ENCODE measurements at regions not wholly inside any gene's neighbourhood (a gene's known extent, or its start where the extent isn't known, plus 50 kb on each side); places are given as distances from the start of the nearest gene placed in this dataset.

DNA sequence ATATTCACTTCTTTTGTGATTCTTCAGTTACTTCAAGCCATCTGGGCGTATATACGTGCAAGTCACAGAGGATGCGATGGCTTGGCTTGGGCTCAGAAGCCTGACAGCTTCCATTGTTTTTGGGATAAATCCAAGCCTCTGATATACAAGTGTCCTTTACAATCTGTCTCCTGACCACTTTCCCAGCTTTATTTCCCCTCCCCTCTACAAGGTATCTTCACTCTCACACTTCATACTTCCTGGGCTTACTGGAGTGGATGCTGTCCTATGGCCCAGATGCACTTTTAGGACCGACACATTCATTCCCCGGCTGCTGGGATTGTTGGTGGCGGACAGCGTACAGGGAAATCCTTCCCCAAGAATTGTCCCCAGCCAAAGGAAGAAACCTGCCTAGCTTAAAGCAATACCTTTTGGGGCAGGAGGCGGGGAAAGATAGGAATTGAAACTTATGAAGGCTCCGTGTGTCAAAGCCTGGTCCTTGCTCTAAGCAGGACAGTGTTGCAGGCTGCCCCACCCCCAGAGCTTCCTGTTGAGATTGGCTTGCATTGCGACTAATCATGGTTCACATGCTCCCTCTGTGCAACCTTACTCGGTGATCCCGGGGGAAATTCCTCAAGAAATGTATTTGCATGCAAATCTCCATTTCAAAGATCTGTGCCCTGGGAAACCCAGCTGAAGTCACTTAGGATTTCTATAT, 802.9 kb upstream of the ID2 start:
- Mint-ChIP-seq H3K27ac (no peak overlapping the region), H3K4me1 (ENCODE audit: low read depth) (no peaks in the 10 kb centered on the region), H3K4me3 (no peak overlapping the region), H3K36me3 (ENCODE audit: low read depth) (peaks cover 2% of the 10 kb centered on the region), H3K27me3 (ENCODE audit: low read depth) (peaks cover 4% of the 10 kb centered on the region), H3K9me3 (peaks cover 5% of the 10 kb centered on the region)

DNA sequence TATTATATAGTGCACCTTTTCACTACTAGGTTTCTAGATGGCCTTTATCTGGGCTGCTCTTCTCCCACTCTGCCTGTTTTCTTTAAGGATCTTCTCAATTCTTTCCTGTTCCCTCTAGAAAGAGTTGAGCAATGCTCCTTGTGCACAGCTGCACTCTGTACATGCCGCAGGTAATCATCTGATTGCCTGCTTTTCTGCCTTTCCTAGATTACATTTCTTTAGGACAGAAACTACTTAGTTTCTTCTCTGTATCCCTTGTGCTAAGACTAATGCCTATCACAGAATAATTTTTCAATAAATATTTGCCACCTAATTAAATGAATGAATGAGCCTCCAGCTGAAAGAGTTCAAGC, 802.4 kb upstream of the ID2 start:
- Mint-ChIP-seq H3K9me3 (peaks cover 5% of the 10 kb centered on the region), H3K27me3 (ENCODE audit: low read depth) (peaks cover 4% of the 10 kb centered on the region), H3K4me1 (ENCODE audit: low read depth) (no peaks in the 10 kb centered on the region), H3K4me3 (no peak overlapping the region), H3K27ac (no peak overlapping the region), H3K36me3 (ENCODE audit: low read depth) (peaks cover 2% of the 10 kb centered on the region)

DNA sequence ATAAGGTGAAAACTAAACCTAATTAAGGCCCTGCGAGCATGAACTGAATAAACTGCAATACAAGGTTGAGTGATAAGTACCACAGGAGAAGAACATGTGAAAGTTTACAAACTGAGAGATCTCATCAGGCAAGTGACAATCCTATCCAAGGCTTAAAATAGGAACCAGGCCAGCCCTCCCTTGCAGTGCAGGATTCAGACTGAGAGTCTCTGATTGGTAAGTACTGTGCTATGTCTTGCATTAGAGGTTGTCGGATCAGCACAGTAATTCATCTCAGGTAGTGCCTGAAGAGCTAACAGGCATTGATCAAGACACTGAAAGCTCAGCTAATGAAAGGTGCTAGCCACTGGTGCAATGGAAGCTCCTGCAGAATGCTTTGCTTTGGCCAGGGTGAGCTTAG, 801.7 kb upstream of the ID2 start:
- Mint-ChIP-seq H3K27ac (no peak overlapping the region), H3K4me1 (ENCODE audit: low read depth) (no peaks in the 10 kb centered on the region), H3K4me3 (no peak overlapping the region), H3K9me3 (peaks cover 5% of the 10 kb centered on the region), H3K27me3 (ENCODE audit: low read depth) (peaks cover 4% of the 10 kb centered on the region), H3K36me3 (ENCODE audit: low read depth) (peaks cover 2% of the 10 kb centered on the region)

DNA sequence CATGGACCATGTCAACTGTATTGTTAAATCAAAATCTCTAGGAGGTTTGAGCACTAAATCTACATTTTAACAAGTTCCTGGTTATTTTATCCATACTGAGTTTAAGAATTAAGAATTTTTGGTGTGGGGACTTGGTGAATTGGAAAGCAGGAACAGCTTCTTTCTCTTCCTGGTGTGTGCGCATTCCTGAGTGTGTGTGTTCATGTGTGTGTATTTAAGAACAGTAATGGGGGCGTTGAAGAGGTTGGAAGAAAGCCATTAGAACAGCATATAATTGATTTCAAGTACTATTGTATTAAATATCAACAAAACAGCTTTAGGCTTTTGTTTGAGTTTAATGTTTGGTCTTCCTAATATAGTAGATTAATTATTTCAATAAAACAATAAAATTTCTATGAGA, 801.3 kb upstream of the ID2 start:
- no peaks in the 10 kb centered on the region for H3K4me1 Mint-ChIP-seq (ENCODE audit: low read depth)
- no peak overlapping the region for H3K4me3 Mint-ChIP-seq
- peaks cover 5% of the 10 kb centered on the region for H3K9me3 Mint-ChIP-seq
- peaks cover 4% of the 10 kb centered on the region for H3K27me3 Mint-ChIP-seq (ENCODE audit: low read depth)
- H3K36me3 Mint-ChIP-seq (ENCODE audit: low read depth): peaks cover 2% of the 10 kb centered on the region
- no peak overlapping the region for H3K27ac Mint-ChIP-seq

DNA sequence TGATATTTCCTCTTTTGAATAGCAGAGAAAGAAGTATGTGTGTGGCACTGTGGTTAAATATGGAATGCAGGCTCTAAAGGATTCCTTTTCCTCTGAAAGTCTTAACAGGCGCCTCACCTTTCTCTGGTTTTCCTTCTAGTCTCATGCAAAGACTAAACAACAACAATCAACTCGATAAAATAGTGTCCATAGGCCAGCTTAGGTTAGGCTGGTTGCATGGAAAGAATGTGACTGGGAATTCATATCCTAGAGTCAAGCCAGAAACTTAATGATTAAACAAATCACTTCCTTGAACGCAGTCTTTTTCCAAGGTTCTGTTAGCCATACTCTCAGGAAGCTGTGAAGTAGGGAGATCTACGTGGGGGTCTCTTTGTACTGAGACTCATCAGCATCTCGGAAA, 800.8 kb upstream of the ID2 start:
- Mint-ChIP-seq H3K36me3 (ENCODE audit: low read depth) (peaks cover 2% of the 10 kb centered on the region), H3K27me3 (ENCODE audit: low read depth) (peaks cover 4% of the 10 kb centered on the region), H3K4me1 (ENCODE audit: low read depth) (no peaks in the 10 kb centered on the region), H3K4me3 (no peak overlapping the region), H3K9me3 (peaks cover 5% of the 10 kb centered on the region), H3K27ac (no peak overlapping the region)

DNA sequence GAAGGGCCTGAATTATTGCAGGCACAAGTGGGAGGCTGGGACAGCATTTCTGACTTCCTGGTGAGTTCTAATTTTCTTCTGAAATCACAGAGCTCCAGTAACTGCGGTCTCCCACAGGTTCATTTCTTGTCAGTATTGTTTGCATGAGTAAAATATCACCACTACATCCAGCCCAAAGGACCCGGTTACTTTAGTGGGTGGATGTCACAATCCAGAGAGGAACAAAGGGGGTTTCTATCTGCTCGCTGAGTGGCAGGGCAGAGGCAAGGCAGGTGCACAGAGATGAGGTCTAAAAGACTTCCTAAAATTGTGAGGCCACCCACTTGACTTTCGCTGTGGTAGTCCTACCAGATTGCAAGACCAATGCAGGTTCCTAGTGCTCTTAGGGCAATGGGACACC, 800.4 kb upstream of the ID2 start:
- H3K9me3 Mint-ChIP-seq: peaks cover 5% of the 10 kb centered on the region
- H3K4me3 Mint-ChIP-seq: no peak overlapping the region
- no peaks in the 10 kb centered on the region for H3K4me1 Mint-ChIP-seq (ENCODE audit: low read depth)
- H3K27ac Mint-ChIP-seq: no peak overlapping the region
- peaks cover 2% of the 10 kb centered on the region for H3K36me3 Mint-ChIP-seq (ENCODE audit: low read depth)
- H3K27me3 Mint-ChIP-seq (ENCODE audit: low read depth): peaks cover 1% of the 10 kb centered on the region

DNA sequence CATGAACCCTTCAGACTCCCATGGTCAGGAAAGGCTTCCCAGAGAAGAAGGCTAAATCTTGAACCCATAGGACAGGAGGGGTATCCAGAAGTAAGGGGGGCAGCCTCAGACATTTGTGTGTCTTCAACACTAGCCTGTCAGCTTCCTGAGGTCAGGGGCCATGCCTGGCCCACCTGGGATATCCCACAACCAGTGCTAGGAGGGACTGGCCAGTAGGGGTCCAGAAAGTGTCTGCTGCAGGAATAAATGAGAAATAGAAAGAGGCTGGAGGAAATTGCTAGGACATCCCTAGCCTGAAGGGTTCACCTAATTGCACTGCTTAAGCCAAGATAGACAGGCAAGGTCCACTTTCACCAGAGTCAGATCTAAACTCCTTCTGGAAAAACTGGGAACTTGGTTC, 799.6 kb upstream of the ID2 start:
- H3K27ac Mint-ChIP-seq: no peak overlapping the region
- H3K4me1 Mint-ChIP-seq (ENCODE audit: low read depth): no peaks in the 10 kb centered on the region
- H3K4me3 Mint-ChIP-seq: no peak overlapping the region
- H3K27me3 Mint-ChIP-seq (ENCODE audit: low read depth): no peaks in the 10 kb centered on the region
- H3K9me3 Mint-ChIP-seq: peaks cover 5% of the 10 kb centered on the region
- peaks cover 2% of the 10 kb centered on the region for H3K36me3 Mint-ChIP-seq (ENCODE audit: low read depth)

DNA sequence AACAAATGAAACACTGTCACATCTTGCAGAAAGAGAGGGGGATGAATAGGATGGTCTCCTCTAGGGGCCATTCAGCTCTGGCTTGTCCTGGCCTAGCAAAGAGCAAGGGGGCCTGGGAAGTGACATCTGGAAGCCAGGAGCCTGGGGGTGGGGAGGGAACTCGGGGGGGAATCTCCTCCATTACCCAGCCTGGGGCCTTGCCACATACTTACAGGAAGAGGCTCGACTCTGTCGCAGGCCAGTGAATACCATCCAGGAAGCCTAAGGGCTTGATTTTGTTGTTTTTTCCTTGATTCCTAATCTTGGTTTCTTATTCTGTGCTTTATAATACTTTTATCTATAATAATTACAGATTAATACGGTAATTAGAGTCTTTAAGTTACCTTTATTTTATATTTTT, 797.5 kb upstream of the ID2 start:
- H3K27ac Mint-ChIP-seq: no peak overlapping the region
- H3K27me3 Mint-ChIP-seq (ENCODE audit: low read depth): no peaks in the 10 kb centered on the region
- peaks cover 2% of the 10 kb centered on the region for H3K36me3 Mint-ChIP-seq (ENCODE audit: low read depth)
- no peak overlapping the region for H3K4me3 Mint-ChIP-seq
- no peaks in the 10 kb centered on the region for H3K4me1 Mint-ChIP-seq (ENCODE audit: low read depth)
- peaks cover 5% of the 10 kb centered on the region for H3K9me3 Mint-ChIP-seq

DNA sequence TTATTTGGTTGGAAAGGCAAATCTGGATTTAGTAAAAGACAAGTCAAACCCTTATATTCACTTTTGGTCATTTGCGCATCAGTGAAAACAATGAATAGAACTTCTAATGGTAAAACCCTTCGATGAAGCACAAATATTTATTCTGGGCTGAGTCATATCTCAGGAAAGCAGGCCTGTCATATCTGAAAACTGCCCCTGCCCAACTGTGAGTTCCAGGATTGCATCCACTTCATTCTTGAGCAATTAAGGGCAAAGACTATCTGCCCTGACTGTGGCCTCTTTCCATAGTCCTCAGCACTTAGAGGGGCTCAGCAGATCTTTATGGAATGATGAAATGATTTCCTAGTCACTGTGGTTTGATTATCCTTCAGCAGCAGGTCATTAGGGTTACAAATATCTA, 795.2 kb upstream of the ID2 start:
- Mint-ChIP-seq H3K9me3 (peaks cover 5% of the 10 kb centered on the region), H3K27ac (no peak overlapping the region), H3K27me3 (ENCODE audit: low read depth) (no peaks in the 10 kb centered on the region), H3K4me1 (ENCODE audit: low read depth) (no peaks in the 10 kb centered on the region), H3K36me3 (ENCODE audit: low read depth) (peaks cover 2% of the 10 kb centered on the region), H3K4me3 (no peak overlapping the region)

DNA sequence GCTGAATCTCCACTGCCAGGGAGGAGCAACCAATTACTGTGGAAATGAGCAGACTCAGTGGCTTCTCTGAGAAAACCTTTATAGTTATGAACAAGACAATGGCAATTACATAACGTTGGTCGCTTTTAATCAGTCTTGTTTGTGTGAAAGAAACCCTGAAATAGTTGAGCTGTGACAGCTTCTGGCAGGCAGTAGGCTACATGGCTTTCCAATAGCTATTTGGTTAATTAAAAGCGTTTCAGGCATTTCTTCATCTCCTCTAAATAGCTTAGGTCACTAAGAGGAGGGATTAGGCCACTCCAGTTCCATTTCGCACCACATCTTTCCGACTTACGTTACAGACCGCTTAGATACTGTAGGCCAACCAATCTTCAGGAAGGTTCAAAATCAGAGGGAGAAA, 794.4 kb upstream of the ID2 start:
- Mint-ChIP-seq H3K9me3 (peaks cover 5% of the 10 kb centered on the region), H3K4me1 (ENCODE audit: low read depth) (no peaks in the 10 kb centered on the region), H3K27me3 (ENCODE audit: low read depth) (no peaks in the 10 kb centered on the region), H3K27ac (no peak overlapping the region), H3K36me3 (ENCODE audit: low read depth) (peaks cover 2% of the 10 kb centered on the region), H3K4me3 (no peak overlapping the region)

DNA sequence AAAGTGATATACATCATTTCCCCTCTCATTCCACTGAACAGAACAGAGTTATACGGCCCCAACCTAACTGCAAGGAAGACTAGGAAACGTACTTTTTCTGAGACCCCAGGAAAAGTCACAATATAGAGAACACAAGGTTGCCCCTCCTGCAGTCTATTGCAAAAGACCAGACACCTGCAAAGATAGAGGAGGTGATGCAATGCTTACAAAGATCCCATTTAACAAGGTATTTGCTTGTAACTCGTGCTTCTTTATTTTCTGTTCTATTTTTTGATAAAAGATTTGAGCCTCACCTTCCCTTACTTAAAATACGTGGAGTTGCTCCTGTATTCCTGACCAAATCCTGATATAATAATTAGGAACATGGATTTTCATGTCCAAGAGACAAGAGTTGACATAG, 793.0 kb upstream of the ID2 start:
- Mint-ChIP-seq H3K4me3 (no peak overlapping the region), H3K27ac (no peak overlapping the region), H3K9me3 (peaks cover 3% of the 10 kb centered on the region), H3K36me3 (ENCODE audit: low read depth) (no peaks in the 10 kb centered on the region), H3K27me3 (ENCODE audit: low read depth) (no peaks in the 10 kb centered on the region), H3K4me1 (ENCODE audit: low read depth) (no peaks in the 10 kb centered on the region)

DNA sequence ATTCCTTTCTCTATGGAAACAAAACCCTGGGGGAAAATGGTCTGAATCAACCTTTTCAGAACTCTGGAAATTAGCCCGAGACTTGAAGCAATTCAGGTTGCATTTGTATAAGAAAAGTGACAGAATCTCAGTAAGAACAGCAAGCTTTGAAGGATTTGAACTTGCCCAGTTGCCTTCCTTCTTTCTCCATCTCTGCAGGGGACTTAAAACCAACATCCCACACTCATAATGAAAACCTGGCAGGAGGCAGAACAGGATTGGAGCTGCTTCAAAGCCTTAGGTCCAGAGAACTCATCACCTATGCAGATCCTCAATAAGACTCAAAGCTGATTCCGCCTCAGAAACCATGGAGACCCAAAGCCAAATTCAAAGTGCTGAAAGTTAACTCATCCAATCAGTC, 790.5 kb upstream of the ID2 start:
- H3K9me3 Mint-ChIP-seq: peaks cover 8% of the 10 kb centered on the region
- H3K4me1 Mint-ChIP-seq (ENCODE audit: low read depth): no peaks in the 10 kb centered on the region
- H3K27ac Mint-ChIP-seq: no peak overlapping the region
- no peaks in the 10 kb centered on the region for H3K27me3 Mint-ChIP-seq (ENCODE audit: low read depth)
- H3K4me3 Mint-ChIP-seq: no peak overlapping the region
- H3K36me3 Mint-ChIP-seq (ENCODE audit: low read depth): peaks cover 3% of the 10 kb centered on the region

DNA sequence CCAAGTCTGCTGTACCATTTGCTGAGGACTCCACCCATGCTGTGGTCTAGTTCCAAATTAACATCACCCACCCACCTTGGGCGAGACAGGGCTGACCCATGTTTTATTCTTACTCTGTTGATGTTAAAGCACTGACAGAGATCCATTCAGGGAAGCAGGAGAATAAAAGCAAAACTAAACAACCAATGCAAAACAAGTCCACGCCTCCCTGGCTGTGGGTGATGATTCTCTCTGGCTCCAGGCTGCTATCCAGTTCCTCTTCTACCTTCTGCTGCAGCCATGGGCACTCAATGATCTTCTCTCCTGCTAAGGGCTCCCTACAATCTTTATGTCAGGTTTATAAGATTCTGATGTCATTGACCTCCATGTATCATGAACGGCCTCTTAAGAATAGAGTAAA, 786.6 kb upstream of the ID2 start:
- peaks cover 5% of the 10 kb centered on the region for H3K27me3 Mint-ChIP-seq (ENCODE audit: low read depth)
- H3K36me3 Mint-ChIP-seq (ENCODE audit: low read depth): peaks cover 3% of the 10 kb centered on the region
- peaks cover 13% of the 10 kb centered on the region for H3K4me1 Mint-ChIP-seq (ENCODE audit: low read depth)
- H3K9me3 Mint-ChIP-seq: peaks cover 8% of the 10 kb centered on the region
- no peak overlapping the region for H3K27ac Mint-ChIP-seq
- H3K4me3 Mint-ChIP-seq: no peak overlapping the region

DNA sequence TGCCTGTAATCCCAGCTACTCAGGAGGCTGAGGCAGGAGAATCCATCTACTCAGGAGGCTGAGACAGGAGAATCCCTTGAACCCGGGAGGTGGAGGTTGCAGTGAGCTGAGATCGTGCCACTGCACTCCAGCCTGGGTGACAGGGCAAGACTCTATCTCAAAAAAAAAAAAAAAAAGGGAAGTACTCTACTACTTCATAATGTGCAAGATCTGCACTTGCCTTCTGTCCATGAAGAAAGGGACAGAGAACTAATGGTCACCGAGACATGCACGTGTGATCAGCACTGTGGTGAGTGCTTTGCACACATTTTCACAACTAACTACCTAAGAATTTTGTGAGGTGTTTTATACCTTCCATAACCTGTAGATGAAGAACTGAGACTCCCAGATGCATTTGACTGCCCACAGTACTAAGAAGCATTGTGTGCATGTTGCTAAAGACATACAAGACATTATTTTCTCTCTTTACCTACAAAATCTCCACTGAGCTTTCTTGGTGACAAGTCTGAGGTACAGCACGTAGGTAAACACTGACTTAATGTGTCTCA, 784.8 kb upstream of the ID2 start:
- Mint-ChIP-seq H3K4me1 (ENCODE audit: low read depth) (peaks cover 24% of the 10 kb centered on the region), H3K4me3 (no peak overlapping the region), H3K27ac (no peak overlapping the region), H3K36me3 (ENCODE audit: low read depth) (peaks cover 5% of the 10 kb centered on the region), H3K9me3 (peaks cover 8% of the 10 kb centered on the region), H3K27me3 (ENCODE audit: low read depth) (peaks cover 5% of the 10 kb centered on the region)

DNA sequence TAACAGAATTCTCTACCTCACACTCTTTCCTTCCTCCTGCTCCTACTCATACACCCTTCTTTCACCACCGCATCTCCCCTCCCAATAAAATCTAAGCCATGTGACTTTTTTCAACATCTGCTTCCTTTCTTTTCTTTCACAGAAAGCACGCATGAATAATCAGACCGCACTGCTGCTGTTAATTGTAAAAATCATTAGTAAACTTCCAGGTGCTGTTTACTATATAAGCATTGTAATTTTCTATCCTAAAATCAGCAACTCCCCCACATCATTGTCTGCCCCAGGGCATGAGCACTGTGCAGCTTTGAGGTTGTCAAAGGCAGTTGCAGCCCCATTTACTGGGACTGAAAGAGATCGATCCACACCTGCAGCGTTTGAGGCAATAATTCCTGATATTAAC, 782.6 kb upstream of the ID2 start:
- peaks cover 7% of the 10 kb centered on the region for H3K36me3 Mint-ChIP-seq (ENCODE audit: low read depth)
- H3K4me3 Mint-ChIP-seq: no peak overlapping the region
- no peak overlapping the region for H3K27ac Mint-ChIP-seq
- H3K27me3 Mint-ChIP-seq (ENCODE audit: low read depth): peaks cover 12% of the 10 kb centered on the region
- H3K4me1 Mint-ChIP-seq (ENCODE audit: low read depth): peaks cover 28% of the 10 kb centered on the region
- peaks cover 2% of the 10 kb centered on the region for H3K9me3 Mint-ChIP-seq

DNA sequence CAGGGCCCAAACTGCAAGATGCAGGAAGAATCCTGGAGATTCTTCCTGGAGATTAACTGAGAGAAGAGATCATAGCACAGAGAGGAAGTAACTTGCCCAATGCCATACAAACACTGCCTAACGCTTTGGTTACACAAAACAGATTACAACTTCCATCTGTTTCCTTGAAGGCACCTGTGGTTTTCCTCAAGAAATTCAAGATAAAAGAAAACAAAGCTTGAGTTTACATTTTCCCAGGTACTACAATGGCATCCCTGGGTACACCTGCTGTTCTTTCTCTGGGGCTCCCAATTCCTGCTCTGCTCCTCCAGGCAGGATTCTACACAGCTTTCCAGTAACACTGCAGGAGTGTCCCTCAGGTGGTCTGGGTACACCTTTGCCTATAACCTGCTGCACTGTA, 781.9 kb upstream of the ID2 start:
- Mint-ChIP-seq H3K27me3 (ENCODE audit: low read depth) (peaks cover 16% of the 10 kb centered on the region), H3K4me3 (no peak overlapping the region), H3K9me3 (no peaks in the 10 kb centered on the region), H3K36me3 (ENCODE audit: low read depth) (peaks cover 9% of the 10 kb centered on the region), H3K4me1 (ENCODE audit: low read depth) (peaks cover 32% of the 10 kb centered on the region), H3K27ac (peak overlapping the region; percentile 15)
